Breast epithelium (tissue), 4 donors: ENCODE measurements at regions not wholly inside any gene's neighbourhood (a gene's known extent, or its start where the extent isn't known, plus 50 kb on each side); places are given as distances from the start of the nearest gene placed in this dataset.
A peak's percentile ranks its signal among the peaks of the same experiment; 100 is the strongest.
"Not testable (repeated sequence)": the region's sequence is repeated elsewhere in the genome, so short reads cannot be mapped to it uniquely, and the experiment has no call there.

Experiments
- DNase-seq, 2 donors: peaks; one replicate each; pipeline ENCODE4 v3.0.0-alpha.2; 2019; ENCODE audit warnings: low spot score in 2 of 2
- H3K27ac ChIP-seq, 2 donors: fragments of 200-600 bp; sonication (generic) in 1 of 2; one replicate each; pipeline ENCODE4 v1.5.1; 2016 to 2019; ENCODE audit warnings: mild to moderate bottlenecking in 1 of 2
- H3K27me3 ChIP-seq, 2 donors: fragments of 200-600 bp; sonication (generic) in 1 of 2; one replicate each; pipeline versions ENCODE4 v1.5.1 to v1.6.0; 2017 to 2019; ENCODE audit warnings: control low read depth in 1 of 2, mild to moderate bottlenecking in 1 of 2
- H3K36me3 ChIP-seq: fragments of 200-600 bp; one replicate; pipeline ENCODE4 v1.5.1; 2019
- H3K4me1 ChIP-seq, 2 donors: fragments of 200-600 bp; sonication (generic); one replicate each; pipeline ENCODE4 v1.5.1; 2016 to 2019; ENCODE audit warnings: control low read depth in 1 of 2
- H3K4me3 ChIP-seq, 3 donors: fragments of 200-600 bp; sonication (generic); 1 replicate in 2 of 3; 2 replicates in 1 of 3; pipeline ENCODE4 v1.5.1; 2016 to 2019; ENCODE audit warnings: mild to moderate bottlenecking in 3 of 3, moderate library complexity in 2 of 3
- H3K9me3 ChIP-seq, 2 donors: fragments of 200-600 bp; sonication (generic) in 1 of 2; one replicate each; pipeline ENCODE4 v1.5.1; 2016 to 2019; ENCODE audit warnings: control low read depth in 1 of 2
- POLR2A ChIP-seq: fragments of 450-650 bp; IDR thresholded peaks from one replicate; pipeline ENCODE4 v1.6.1; 2016; ENCODE audit warnings: antibody characterized with exemption, mild to moderate bottlenecking, moderate library complexity
- POLR2AphosphoS5 ChIP-seq, 3 donors: sonication (generic); formaldehyde crosslinking; IDR thresholded peaks; one replicate each; pipeline ENCODE4 v1.6.1; 2017; ENCODE audit warnings: antibody characterized with exemption in 3 of 3
- intact Hi-C: fragments of 100-400 bp; cut with DNase I; formaldehyde crosslinking; loops from one replicate; pipeline ENCODE4 v1.15.1; 2023; ENCODE audit warnings: low total_unique reads
- TF ChIP-seq, protein P1 (sequence below), 3 donors: fragments of 450-650 bp; IDR thresholded peaks; one replicate each; pipeline ENCODE4 v1.5.1; 2016 to 2017; ENCODE audit warnings: antibody characterized with exemption in 3 of 3, mild to moderate bottlenecking in 3 of 3, moderate library complexity in 3 of 3

DNA sequence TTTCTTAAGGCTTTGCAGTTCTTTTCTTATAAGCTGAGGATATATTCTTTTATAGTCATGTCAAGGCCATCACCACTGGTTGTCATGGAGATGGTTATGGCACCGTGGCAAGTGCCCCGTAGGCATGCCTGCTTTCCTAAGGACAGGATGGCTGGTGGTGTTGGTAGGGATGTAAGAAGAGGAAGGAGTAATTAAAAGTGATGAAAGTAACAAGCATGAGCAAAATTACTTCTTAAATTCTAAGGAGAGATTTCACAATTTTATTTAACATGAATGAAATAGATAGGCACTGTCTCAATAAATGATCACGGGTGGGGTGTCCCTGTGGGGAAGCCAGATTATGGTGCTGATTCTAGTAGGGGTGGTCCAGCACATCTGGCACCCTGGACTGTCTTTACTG, 290.2 kb upstream of the KLF4 start:
- Histone ChIP-seq H3K4me3 (no peak overlapping the region), H3K27ac (no peak overlapping the region), H3K27me3 (no peaks in the 10 kb centered on the region), H3K36me3 (no peaks in the 10 kb centered on the region), H3K9me3 (no peaks in the 10 kb centered on the region), H3K4me1 (no peaks in the 10 kb centered on the region)
- TF ChIP-seq, protein P1, sequence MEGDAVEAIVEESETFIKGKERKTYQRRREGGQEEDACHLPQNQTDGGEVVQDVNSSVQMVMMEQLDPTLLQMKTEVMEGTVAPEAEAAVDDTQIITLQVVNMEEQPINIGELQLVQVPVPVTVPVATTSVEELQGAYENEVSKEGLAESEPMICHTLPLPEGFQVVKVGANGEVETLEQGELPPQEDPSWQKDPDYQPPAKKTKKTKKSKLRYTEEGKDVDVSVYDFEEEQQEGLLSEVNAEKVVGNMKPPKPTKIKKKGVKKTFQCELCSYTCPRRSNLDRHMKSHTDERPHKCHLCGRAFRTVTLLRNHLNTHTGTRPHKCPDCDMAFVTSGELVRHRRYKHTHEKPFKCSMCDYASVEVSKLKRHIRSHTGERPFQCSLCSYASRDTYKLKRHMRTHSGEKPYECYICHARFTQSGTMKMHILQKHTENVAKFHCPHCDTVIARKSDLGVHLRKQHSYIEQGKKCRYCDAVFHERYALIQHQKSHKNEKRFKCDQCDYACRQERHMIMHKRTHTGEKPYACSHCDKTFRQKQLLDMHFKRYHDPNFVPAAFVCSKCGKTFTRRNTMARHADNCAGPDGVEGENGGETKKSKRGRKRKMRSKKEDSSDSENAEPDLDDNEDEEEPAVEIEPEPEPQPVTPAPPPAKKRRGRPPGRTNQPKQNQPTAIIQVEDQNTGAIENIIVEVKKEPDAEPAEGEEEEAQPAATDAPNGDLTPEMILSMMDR (IDR thresholded peaks at IDR 0.05): no peak
- no peak for TF ChIP-seq POLR2AphosphoS5 (IDR thresholded peaks at IDR 0.05)
- TF ChIP-seq POLR2A: no peak
- DNase-seq: no peak
- intact Hi-C loops: loop anchor here (5.0 kb wide), 1 partner anchor 398 kb away; no protein-coding TSS in a partner anchor

DNA sequence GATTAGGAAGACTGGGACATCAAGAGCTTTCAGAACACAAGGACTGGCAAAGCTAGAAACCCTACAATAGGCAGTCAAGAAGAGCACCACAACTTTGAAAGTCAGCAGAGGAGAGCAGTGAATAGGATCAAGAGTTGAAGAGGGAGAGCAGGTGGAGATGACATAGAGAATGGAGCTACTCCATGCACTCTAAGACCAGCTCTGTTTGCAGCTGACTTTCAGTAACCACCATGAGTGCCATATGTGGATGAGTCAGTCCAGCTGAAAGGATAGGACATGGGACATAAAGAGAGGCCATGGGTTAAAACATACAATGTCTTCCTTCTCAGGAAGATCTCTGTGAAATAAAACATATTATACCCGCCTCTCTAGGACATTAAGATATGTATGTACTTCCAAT, 289.1 kb upstream of the KLF4 start:
- no peak overlapping the region for H3K4me3 ChIP-seq
- DNase-seq: no peak
- H3K9me3 ChIP-seq: no peaks in the 10 kb centered on the region
- no peaks in the 10 kb centered on the region for H3K4me1 ChIP-seq
- no peak for TF ChIP-seq POLR2AphosphoS5 (IDR thresholded peaks at IDR 0.05)
- TF ChIP-seq, protein P1 (IDR thresholded peaks at IDR 0.05): no peak
- no peak for TF ChIP-seq POLR2A
- H3K27me3 ChIP-seq: no peaks in the 10 kb centered on the region
- H3K36me3 ChIP-seq: no peaks in the 10 kb centered on the region
- intact Hi-C loops: no loop called here
- no peak overlapping the region for H3K27ac ChIP-seq

DNA sequence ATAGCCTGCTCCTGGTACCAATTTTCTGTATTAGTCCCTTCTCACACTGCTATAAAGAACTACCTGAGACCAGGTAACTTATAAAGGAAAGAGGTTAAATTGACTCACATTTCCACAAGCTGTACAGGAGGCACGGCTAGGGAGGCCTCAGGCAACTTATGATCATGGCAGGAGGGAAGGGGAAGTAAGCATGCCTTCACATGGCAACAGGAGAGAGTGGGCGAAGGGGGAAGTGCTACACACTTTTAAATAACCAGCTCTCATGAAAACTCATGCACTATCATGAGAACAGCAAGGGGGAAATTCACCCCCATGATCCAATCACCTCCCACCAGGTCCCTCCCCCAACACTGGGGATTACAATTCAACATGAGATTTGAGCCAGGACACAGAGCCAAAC, 284.5 kb upstream of the KLF4 start:
- H3K36me3 ChIP-seq, H3K27me3 ChIP-seq, DNase-seq, H3K9me3 ChIP-seq, H3K4me3 ChIP-seq, intact Hi-C loops, H3K4me1 ChIP-seq, H3K27ac ChIP-seq: not testable (repeated sequence)

DNA sequence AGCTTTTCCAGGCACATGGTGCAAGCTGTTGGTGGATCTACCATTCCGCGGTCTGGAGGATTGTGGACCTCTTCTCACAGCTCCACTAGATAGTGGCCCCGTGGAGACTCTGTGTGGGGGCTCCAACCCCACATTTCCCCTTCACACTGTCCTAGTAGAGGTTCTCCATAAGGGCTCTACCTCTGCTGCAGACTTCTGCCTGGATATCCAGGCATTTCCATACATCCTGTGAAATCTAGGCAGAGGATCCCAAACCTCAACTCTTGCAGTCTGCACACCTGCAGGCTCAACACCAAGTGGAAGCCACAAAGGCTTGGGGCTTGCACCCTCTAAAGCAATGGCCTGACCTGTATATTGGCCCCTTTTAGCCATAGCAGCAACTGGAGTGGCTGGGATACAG, 283.4 kb upstream of the KLF4 start:
- intact Hi-C loops: no loop called here
- no peak for DNase-seq
- no peaks in the 10 kb centered on the region for H3K4me1 ChIP-seq
- no peaks in the 10 kb centered on the region for H3K27me3 ChIP-seq
- no peaks in the 10 kb centered on the region for H3K36me3 ChIP-seq
- TF ChIP-seq, protein P1 (IDR thresholded peaks at IDR 0.05): no peak
- TF ChIP-seq POLR2AphosphoS5 (IDR thresholded peaks at IDR 0.05) (no peak), POLR2A (no peak)
- peaks cover 7 to 8% of the 10 kb centered on the region in 2 donors for H3K9me3 ChIP-seq
- no peak overlapping the region for H3K27ac ChIP-seq
- H3K4me3 ChIP-seq: no peak overlapping the region

GRCh38 chr9:107770716-107771115, 281.1 kb upstream of the KLF4 start:
- DNase-seq: no peak
- intact Hi-C loops: no loop called here

GRCh38 chr9:107768224-107768623, 278.7 kb upstream of the KLF4 start:
- Histone ChIP-seq H3K4me3 (no peak overlapping the region), H3K27ac (peak overlapping the region in 1 of 2 donors; percentile 25), H3K36me3 (no peaks in the 10 kb centered on the region), H3K27me3 (no peaks in the 10 kb centered on the region), H3K9me3 (peaks cover 4 to 5% of the 10 kb centered on the region in 2 donors), H3K4me1 (no peaks in the 10 kb centered on the region)
- intact Hi-C loops: no loop called here
- TF ChIP-seq, protein P1 (IDR thresholded peaks at IDR 0.05): no peak
- peak in 2 of 3 donors; percentile 35 to 60 for TF ChIP-seq POLR2AphosphoS5 (IDR thresholded peaks at IDR 0.05)
- no peak for TF ChIP-seq POLR2A
- DNase-seq: no peak

More at GRCh38 chr9:107770716-107771115, 281.1 kb upstream of the KLF4 start:
- no peak overlapping the region for H3K27ac ChIP-seq
- no peaks in the 10 kb centered on the region for H3K27me3 ChIP-seq
- H3K4me1 ChIP-seq: no peaks in the 10 kb centered on the region
- TF ChIP-seq POLR2AphosphoS5 (IDR thresholded peaks at IDR 0.05) (no peak), POLR2A (no peak)
- peaks cover 7 to 8% of the 10 kb centered on the region in 2 donors for H3K9me3 ChIP-seq
- H3K36me3 ChIP-seq: no peaks in the 10 kb centered on the region
- H3K4me3 ChIP-seq: no peak overlapping the region
